Epidermal melanocyte (primary cell): ENCODE measurements at regions not wholly inside any gene's neighbourhood (a gene's known extent, or its start where the extent isn't known, plus 50 kb on each side); places are given as distances from the start of the nearest gene placed in this dataset.

ENCODE experiments used
- DNase-seq: peaks from one replicate; pipeline ENCODE4 v3.0.0; 2011; ENCODE audit warnings: low spot score; ENCODE audit not compliant: insufficient read length

GRCh38 chr20:60269573-60270162 lies 311.4 kb downstream of the CDH26 start:
- no peak for DNase-seq

GRCh38 chr20:60270341-60270740 lies 312.1 kb downstream of the CDH26 start:
- no peak for DNase-seq

- no peak for DNase-seq
Observed at GRCh38 chr20:60271597-60271996, 313.4 kb downstream of the CDH26 start.

- no peak for DNase-seq
Observed at GRCh38 chr20:60272790-60273189, 314.6 kb downstream of the CDH26 start.

GRCh38 chr20:60274717-60275116 lies 316.5 kb downstream of the CDH26 start:
- DNase-seq = no peak

GRCh38 chr20:60281295-60281694 lies 323.1 kb downstream of the CDH26 start:
- no peak for DNase-seq

- no peak for DNase-seq
Observed at GRCh38 chr20:60283281-60283680, 325.1 kb downstream of the CDH26 start.

GRCh38 chr20:60286764-60287163 lies 328.5 kb downstream of the CDH26 start:
- no peak for DNase-seq

GRCh38 chr20:60288945-60289344 lies 330.7 kb downstream of the CDH26 start:
- no peak for DNase-seq

GRCh38 chr20:60292001-60292520 lies 333.8 kb downstream of the CDH26 start:
- no peak for DNase-seq

- DNase-seq = no peak
Observed at GRCh38 chr20:60294632-60295031, 336.4 kb downstream of the CDH26 start.

- DNase-seq = no peak
Observed at GRCh38 chr20:60295214-60295613, 337.0 kb downstream of the CDH26 start.

- DNase-seq = no peak
Observed at GRCh38 chr20:60297649-60298048, 339.4 kb downstream of the CDH26 start.

- DNase-seq = no peak
Observed at GRCh38 chr20:60298647-60299046, 340.4 kb downstream of the CDH26 start.

- DNase-seq = no peak
Observed at GRCh38 chr20:60299951-60300350, 341.7 kb downstream of the CDH26 start.

- no peak for DNase-seq
Observed at GRCh38 chr20:60300374-60300773, 342.2 kb downstream of the CDH26 start.

- DNase-seq = no peak
Observed at GRCh38 chr20:60302875-60303274, 344.7 kb downstream of the CDH26 start.

GRCh38 chr20:60304026-60304590 lies 345.9 kb downstream of the CDH26 start:
- no peak for DNase-seq

GRCh38 chr20:60304931-60305330 lies 346.7 kb downstream of the CDH26 start:
- DNase-seq = no peak

GRCh38 chr20:60306105-60306504 lies 347.9 kb downstream of the CDH26 start:
- DNase-seq = no peak

- DNase-seq = no peak
Observed at GRCh38 chr20:60306551-60306950, 348.3 kb downstream of the CDH26 start.

GRCh38 chr20:60310560-60311349 lies 352.5 kb downstream of the CDH26 start:
- DNase-seq = no peak

GRCh38 chr20:60313191-60313590 lies 355.0 kb downstream of the CDH26 start:
- no peak for DNase-seq
